PC-9 (cell line): ENCODE measurements at regions not wholly inside any gene's neighbourhood (a gene's known extent, or its start where the extent isn't known, plus 50 kb on each side); places are given as distances from the start of the nearest gene placed in this dataset.

Experiments
- EZH2 ChIP-seq: fragments of 200-600 bp; sonication (generic); IDR thresholded peaks from 2 replicates; pipeline ENCODE4 v1.8.0; 2017; ENCODE audit warnings: antibody characterized with exemption, low read depth
- TF ChIP-seq, protein P1 (sequence below): fragments of 200-600 bp; sonication (generic); conservative IDR thresholded peaks from 2 replicates; pipeline ENCODE4 v1.6.1; 2017; ENCODE audit warnings: mixed run types, antibody characterized with exemption, mild to moderate bottlenecking, moderate library complexity

DNA sequence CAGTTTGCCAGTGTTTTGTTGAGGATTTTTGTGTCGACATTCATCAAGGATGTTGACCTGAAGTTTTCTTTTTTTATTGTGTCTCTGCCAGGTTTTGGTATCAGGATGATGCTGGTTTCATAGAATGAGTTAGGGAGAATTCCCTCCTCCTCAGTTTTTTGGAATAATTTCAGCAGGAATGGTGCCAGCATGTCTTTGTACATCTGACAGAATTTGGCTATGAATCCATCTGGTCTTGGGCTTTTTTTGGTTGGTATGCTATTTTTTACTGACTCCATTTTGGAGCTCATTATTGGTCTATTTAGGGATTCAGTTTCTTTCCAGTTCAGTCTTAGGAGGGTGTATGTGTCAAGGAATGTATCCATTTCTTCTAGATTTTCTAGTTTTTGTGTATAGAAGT is 320.0 kb upstream of the PPP2R3A start:
- TF ChIP-seq, protein P1, sequence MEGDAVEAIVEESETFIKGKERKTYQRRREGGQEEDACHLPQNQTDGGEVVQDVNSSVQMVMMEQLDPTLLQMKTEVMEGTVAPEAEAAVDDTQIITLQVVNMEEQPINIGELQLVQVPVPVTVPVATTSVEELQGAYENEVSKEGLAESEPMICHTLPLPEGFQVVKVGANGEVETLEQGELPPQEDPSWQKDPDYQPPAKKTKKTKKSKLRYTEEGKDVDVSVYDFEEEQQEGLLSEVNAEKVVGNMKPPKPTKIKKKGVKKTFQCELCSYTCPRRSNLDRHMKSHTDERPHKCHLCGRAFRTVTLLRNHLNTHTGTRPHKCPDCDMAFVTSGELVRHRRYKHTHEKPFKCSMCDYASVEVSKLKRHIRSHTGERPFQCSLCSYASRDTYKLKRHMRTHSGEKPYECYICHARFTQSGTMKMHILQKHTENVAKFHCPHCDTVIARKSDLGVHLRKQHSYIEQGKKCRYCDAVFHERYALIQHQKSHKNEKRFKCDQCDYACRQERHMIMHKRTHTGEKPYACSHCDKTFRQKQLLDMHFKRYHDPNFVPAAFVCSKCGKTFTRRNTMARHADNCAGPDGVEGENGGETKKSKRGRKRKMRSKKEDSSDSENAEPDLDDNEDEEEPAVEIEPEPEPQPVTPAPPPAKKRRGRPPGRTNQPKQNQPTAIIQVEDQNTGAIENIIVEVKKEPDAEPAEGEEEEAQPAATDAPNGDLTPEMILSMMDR: no peak
- TF ChIP-seq EZH2: no peak
